Panc1 (cell line): ENCODE measurements at regions not wholly inside any gene's neighbourhood (a gene's known extent, or its start where the extent isn't known, plus 50 kb on each side); places are given as distances from the start of the nearest gene placed in this dataset.

Source experiments
- ATAC-seq: fragments of 200-7000 bp; cut with Tn5 transposase; 2 replicates; pipeline ENCODE4 v1.9.1; 2020; ENCODE audit warnings: mild to moderate bottlenecking, moderate library complexity
- BruUV-seq: library from RNA; stranded (reverse); fragments of 400-500 nt; replicated peaks from 2 replicates; lab custom pipeline; 2021; lab: Mats Ljungman, UMichigan
- CTCF ChIA-PET: fragments of 300-600 bp; sonication (Branson Sonifier 250); formaldehyde crosslinking; loops from one replicate; lab custom pipeline; 2022; ENCODE audit warnings: antibody characterized with exemption; lab: Charles Lee
- POLR2A ChIA-PET: fragments of 300-600 bp; sonication (Branson Sonifier 250); formaldehyde crosslinking; loops from one replicate; lab custom pipeline; 2022; ENCODE audit warnings: antibody characterized with exemption; lab: Charles Lee
- DNase-seq: peaks from one replicate; pipeline ENCODE4 v3.0.0-alpha.2; 2010; ENCODE audit warnings: low read depth, low spot score
- H3K27ac ChIP-seq: 2 replicates; pipeline ENCODE4 v1.5.1; 2011; ENCODE audit warnings: mild to moderate bottlenecking, low read length, inconsistent platforms
- H3K27me3 ChIP-seq: fragments of 200-500 bp; sonication (Bioruptor generic); 2 replicates; pipeline ENCODE4 v1.6.0; 2014; ENCODE audit warnings: low read length, inconsistent platforms; ENCODE audit not compliant: control insufficient read depth, insufficient read depth
- H3K36me3 ChIP-seq: fragments of 200-500 bp; sonication (Bioruptor generic); 2 replicates; pipeline ENCODE4 v1.5.1; 2014; ENCODE audit warnings: inconsistent platforms, mild to moderate bottlenecking, low read length, moderate library complexity; ENCODE audit not compliant: control insufficient read depth, insufficient read depth
- H3K4me1 ChIP-seq: 2 replicates; pipeline ENCODE4 v1.5.1; 2011; ENCODE audit warnings: inconsistent platforms, mild to moderate bottlenecking, low read length, moderate library complexity; ENCODE audit not compliant: control insufficient read depth, insufficient read depth
- H3K4me3 ChIP-seq, 2 experiments: 2 replicates each; pipeline ENCODE4 v1.5.1; 2011 to 2012; ENCODE audit warnings: low read depth in 2 of 2, low read length in 2 of 2, mild to moderate bottlenecking in 2 of 2, inconsistent platforms in 1 of 2, moderate library complexity in 1 of 2
- H3K9me3 ChIP-seq: fragments of 200-500 bp; sonication (Bioruptor generic); 2 replicates; pipeline ENCODE4 v1.5.1; 2014; ENCODE audit warnings: low read depth, mild to moderate bottlenecking, inconsistent platforms, low read length, moderate library complexity; ENCODE audit not compliant: control insufficient read depth, insufficient read depth
- CTCF ChIP-seq: fragments of 450-650 bp; IDR thresholded peaks from 2 replicates; pipeline ENCODE4 v1.5.1; 2017; ENCODE audit warnings: mild to moderate bottlenecking
- POLR2AphosphoS5 ChIP-seq: IDR thresholded peaks from 2 replicates; pipeline ENCODE4 v1.6.1; 2012; ENCODE audit warnings: mild to moderate bottlenecking, low read depth, low read length, moderate library complexity
- REST ChIP-seq, 2 experiments: IDR thresholded peaks; 2 replicates each; pipeline ENCODE4 v1.6.1; 2011 to 2012; ENCODE audit warnings: low read depth in 2 of 2, control low read depth in 1 of 2, low read length in 1 of 2, mild to moderate bottlenecking in 1 of 2, moderate library complexity in 1 of 2; ENCODE audit not compliant: insufficient read depth in 1 of 2
- SIN3A ChIP-seq: IDR thresholded peaks from 2 replicates; pipeline ENCODE4 v1.6.1; 2012; ENCODE audit warnings: low read depth, mild to moderate bottlenecking, low read length, moderate library complexity, borderline replicate concordance; ENCODE audit not compliant: insufficient read depth
- TCF7L2 ChIP-seq: IDR thresholded peaks from 2 replicates; pipeline ENCODE4 v1.6.1; 2011; ENCODE audit warnings: mild to moderate bottlenecking, low read depth, low read length, inconsistent platforms
- in situ Hi-C: cut with HindIII; loops from 2 replicates; pipeline ENCODE4 v1.10.0; 2016; ENCODE audit warnings: low sequenced_read_pairs, low pct_unique_long_range_greater_than_20kb
- intact Hi-C: fragments of 100-400 bp; cut with micrococcal nuclease; formaldehyde crosslinking; loops from one replicate; pipeline ENCODE4 v1.10.0; 2022; ENCODE audit not compliant: unreplicated experiment

- Histone ChIP-seq H3K27ac (no peak overlapping the region), H3K9me3 (0 out of 2 replicates have a peak, but pooled peaks cover 3% of the 10 kb centered on the region), H3K4me3 (no peak overlapping the region), H3K4me1 (no peaks in the 10 kb centered on the region), H3K36me3 (no peaks in the 10 kb centered on the region), H3K27me3 (peaks cover 3% of the 10 kb centered on the region; the same call in 1 of the 2 replicates)
- in situ Hi-C loops (no loop called here), intact Hi-C loops (no loop called here)
- ATAC-seq (no peak), DNase-seq (no peak)
- TF ChIP-seq TCF7L2 = no peak
- TF ChIP-seq REST (IDR thresholded peaks at IDR 0.05; ENCODE audit: insufficient read depth in 1 of 2, low read depth in 2 of 2, low read length in 1 of 2) = no peak
- no peak for TF ChIP-seq SIN3A
- TF ChIP-seq POLR2AphosphoS5 = no peak
- TF ChIP-seq CTCF = no peak
- ChIA-PET POLR2A (no interaction called here), CTCF (no interaction called here)
- BruUV-seq = no TSS peak
Observed at GRCh38 chr12:25695574-25695973, 142.5 kb upstream of the LMNTD1 start.

- BruUV-seq = no TSS peak
- CTCF ChIA-PET = no interaction called here
- intact Hi-C loops (no loop called here), in situ Hi-C loops (no loop called here)
- Histone ChIP-seq H3K27ac (no peak overlapping the region), H3K36me3 (no peaks in the 10 kb centered on the region), H3K4me3 (no peak overlapping the region), H3K9me3 (0 out of 2 replicates have a peak, but pooled peaks cover 3% of the 10 kb centered on the region), H3K4me1 (no peaks in the 10 kb centered on the region), H3K27me3 (peaks cover 3% of the 10 kb centered on the region; the same call in 1 of the 2 replicates)
- TF ChIP-seq CTCF = no peak
- no peak for TF ChIP-seq SIN3A
- TF ChIP-seq TCF7L2 = no peak
- no peak for TF ChIP-seq POLR2AphosphoS5
- TF ChIP-seq REST (IDR thresholded peaks at IDR 0.05; ENCODE audit: insufficient read depth in 1 of 2, low read depth in 2 of 2, low read length in 1 of 2) = no peak
- DNase-seq (no peak), ATAC-seq (no peak)
- POLR2A ChIA-PET = no interaction called here
Observed at GRCh38 chr12:25698772-25699171, 145.7 kb upstream of the LMNTD1 start.
